ENCODE measurements at regions not wholly inside any gene's neighbourhood (a gene's known extent, or its start where the extent isn't known, plus 50 kb on each side); places are given as distances from the start of the nearest gene placed in this dataset.

DNA sequence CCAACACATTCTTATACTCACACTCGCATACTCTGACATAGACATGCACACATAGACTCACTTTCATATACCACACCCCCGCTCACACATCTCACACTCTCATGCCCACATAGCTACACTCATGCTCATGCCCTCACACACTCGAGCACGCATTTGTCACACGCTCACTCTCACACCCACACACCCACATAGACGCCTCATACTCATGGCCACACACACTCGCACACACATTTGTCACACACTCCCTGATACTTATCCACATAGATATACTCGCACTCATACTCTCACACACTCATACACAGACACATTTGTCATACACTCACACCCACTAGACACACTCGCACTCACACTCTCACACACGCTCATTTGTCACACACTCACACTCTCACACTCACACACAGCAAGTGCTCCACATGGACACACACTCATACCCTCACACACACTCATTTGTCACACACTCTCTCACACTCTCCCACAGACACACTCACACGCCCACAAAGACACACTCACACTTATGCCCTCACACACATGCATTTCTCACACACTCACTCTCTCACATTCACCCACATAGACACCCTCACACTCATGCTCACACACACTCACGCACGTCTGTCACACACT lies 50.9 kb downstream of the TNP1 start:
- TF ChIP-seq CTCF (IDR thresholded peaks at IDR 0.05; ENCODE audit: insufficient read depth, low read length, poor library complexity, severe bottlenecking), result no peak
- DNase-seq (ENCODE audit: extremely low read depth, insufficient read length), result no peak
- Histone ChIP-seq H3K4me3 (replicated peaks; ENCODE audit: low read depth, low read length) (no peak overlapping the region), H3K36me3 (ENCODE audit: control insufficient read depth, insufficient read depth, low read length) (no peaks in the 10 kb centered on the region), H3K27me3 (replicated peaks; ENCODE audit: control insufficient read depth, insufficient read depth, low read length) (no peaks in the 10 kb centered on the region; the same call in 1 of the 2 replicates)

DNA sequence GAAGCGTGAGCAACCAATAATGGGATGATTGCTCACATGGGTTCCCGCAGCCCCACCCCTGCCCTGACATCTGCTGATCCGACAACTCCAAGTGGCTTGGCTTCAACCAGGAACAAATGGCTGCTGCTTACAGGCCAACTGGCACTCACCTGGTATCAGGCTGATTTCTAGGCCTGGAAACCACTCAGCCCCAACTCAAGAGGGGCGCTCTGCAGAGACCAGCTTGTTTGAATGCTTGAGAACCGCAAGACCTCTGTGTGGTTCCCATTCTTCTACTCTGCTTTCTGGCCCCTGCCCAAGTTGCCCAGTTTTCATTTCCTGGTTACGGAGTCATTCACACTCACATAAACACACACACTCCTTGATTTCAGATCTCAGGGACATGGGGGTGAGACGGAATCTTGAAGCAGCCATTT lies 52.0 kb downstream of the TNP1 start:
- DNase-seq (ENCODE audit: extremely low read depth, insufficient read length), result no peak
- Histone ChIP-seq H3K27me3 (replicated peaks; ENCODE audit: control insufficient read depth, insufficient read depth, low read length) (no peaks in the 10 kb centered on the region; the same call in 1 of the 2 replicates), H3K36me3 (ENCODE audit: control insufficient read depth, insufficient read depth, low read length) (no peaks in the 10 kb centered on the region), H3K4me3 (replicated peaks; ENCODE audit: low read depth, low read length) (no peak overlapping the region)
- no peak for TF ChIP-seq CTCF (IDR thresholded peaks at IDR 0.05; ENCODE audit: insufficient read depth, low read length, poor library complexity, severe bottlenecking)

DNA sequence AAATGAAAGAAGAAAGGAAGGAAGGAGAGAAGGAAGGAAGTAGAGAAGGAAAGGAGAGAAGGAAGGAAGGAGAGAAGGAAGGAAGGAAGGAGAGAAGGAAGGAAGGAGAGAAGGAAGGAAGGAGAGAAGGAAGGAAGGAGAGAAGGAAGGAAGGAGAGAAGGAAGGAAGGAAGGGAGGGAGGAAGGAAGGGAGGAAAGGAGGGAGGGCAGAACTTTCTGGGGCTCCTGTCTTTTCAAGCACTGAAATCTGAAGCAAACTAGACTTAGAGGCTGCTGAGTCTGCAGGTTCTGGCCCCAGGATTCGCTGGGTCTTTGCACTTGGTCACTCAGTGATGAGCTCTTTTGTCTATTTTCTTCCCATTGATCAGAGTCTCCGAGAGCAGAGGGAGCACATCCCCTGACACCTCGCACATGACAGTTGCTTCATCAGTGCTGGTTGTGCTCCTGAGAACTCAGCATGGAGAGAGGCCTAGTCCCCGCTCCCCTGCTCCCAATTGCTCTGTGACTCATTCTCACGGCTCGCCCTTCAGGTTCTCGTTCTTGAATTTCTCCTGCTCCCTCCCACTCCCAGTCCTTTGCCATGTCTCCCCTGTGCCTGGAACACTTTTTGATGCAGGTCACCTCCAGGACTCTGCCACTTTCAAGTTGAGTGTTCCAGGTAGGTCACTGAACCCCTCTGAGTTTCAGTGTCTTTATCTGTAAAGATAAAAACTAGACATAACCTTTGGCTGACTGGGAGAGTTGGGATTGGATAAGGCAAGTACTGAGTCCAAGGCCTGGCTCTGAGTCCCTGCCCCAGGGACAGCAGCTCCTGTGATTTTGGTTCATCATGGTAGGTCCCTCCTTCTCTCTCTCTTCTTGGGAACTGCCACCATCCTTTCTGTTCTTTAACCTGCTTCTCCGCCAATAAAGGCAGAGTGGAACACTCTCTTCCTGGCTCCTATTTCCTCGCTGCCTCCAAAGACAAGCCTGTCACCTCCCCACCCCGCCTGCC lies 55.2 kb downstream of the TNP1 start:
- TF ChIP-seq CTCF (IDR thresholded peaks at IDR 0.05; ENCODE audit: insufficient read depth, low read length, poor library complexity, severe bottlenecking), result no peak

DNA sequence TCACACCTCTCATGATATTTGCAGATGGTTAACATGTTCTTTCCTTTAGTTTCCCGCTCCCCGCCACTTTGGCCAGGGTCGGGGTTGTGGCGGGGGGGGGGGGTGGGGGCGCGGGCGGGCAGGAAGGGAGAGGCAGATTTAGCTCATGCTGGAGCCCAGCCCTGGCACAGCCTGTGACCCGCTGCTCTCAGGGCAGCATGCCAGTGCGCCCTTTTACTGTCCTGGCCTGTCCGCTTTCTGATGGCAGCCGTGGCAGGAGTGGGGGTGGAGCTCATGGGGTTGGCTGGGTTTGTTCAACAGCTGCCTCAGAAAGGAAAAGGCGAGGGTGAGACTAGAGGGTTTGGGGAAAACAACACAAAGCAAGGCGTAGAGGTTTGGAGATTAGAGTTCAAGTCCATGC lies 56.1 kb downstream of the TNP1 start:
- TF ChIP-seq CTCF (IDR thresholded peaks at IDR 0.05; ENCODE audit: insufficient read depth, low read length, poor library complexity, severe bottlenecking), result no peak
- DNase-seq (ENCODE audit: extremely low read depth, insufficient read length), result no peak

More for the DNA sequence above, 55.2 kb downstream of the TNP1 start:
- H3K4me3 ChIP-seq (replicated peaks; ENCODE audit: low read depth, low read length), result no peak overlapping the region
- H3K27me3 ChIP-seq (replicated peaks; ENCODE audit: control insufficient read depth, insufficient read depth, low read length), result no peaks in the 10 kb centered on the region; the same call in none of the 2 replicates
- no peaks in the 10 kb centered on the region for H3K36me3 ChIP-seq (ENCODE audit: control insufficient read depth, insufficient read depth, low read length)
- DNase-seq (ENCODE audit: extremely low read depth, insufficient read length), result no peak

DNA sequence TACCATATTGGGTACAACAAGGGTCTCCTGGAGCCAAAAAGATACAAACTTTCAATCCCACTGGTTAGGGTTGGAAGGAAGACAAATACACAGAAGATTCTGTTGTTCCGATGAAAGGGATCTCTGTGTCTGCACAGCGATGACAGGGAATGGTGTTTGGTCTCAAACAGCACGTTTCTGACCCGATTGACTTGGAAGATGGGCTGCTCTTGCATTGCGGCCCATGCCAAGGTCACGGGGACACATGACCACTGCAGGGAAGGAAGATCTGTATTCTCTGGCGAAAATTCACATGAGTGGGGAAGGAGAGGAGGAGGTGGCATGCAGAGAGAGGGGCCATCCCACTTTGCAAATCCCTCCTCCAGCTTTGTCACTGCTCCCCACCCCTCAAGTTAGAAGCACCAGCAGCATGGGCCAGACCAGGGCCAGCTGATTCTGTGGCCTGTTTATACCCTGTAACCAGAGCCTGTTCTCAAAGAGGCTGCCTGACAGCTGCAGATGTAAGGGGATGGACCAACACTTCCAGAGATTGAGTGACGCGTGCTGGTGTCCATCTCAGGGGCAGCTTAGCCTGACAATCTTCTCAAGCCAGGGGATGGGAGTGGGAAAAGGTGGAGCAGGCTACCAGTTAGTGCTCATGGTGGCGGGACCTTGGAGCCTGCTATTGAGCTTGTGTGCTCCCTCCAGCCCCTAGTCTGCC lies 57.2 kb downstream of the TNP1 start:
- Histone ChIP-seq H3K36me3 (ENCODE audit: control insufficient read depth, insufficient read depth, low read length) (no peaks in the 10 kb centered on the region), H3K4me3 (replicated peaks; ENCODE audit: low read depth, low read length) (no peak overlapping the region), H3K27me3 (replicated peaks; ENCODE audit: control insufficient read depth, insufficient read depth, low read length) (no peaks in the 10 kb centered on the region; the same call in none of the 2 replicates)
- TF ChIP-seq CTCF (IDR thresholded peaks at IDR 0.05; ENCODE audit: insufficient read depth, low read length, poor library complexity, severe bottlenecking), result no peak
- DNase-seq (ENCODE audit: extremely low read depth, insufficient read length), result no peak

More for the DNA sequence above, 56.1 kb downstream of the TNP1 start:
- Histone ChIP-seq H3K36me3 (ENCODE audit: control insufficient read depth, insufficient read depth, low read length) (no peaks in the 10 kb centered on the region), H3K27me3 (replicated peaks; ENCODE audit: control insufficient read depth, insufficient read depth, low read length) (no peaks in the 10 kb centered on the region; the same call in none of the 2 replicates), H3K4me3 (replicated peaks; ENCODE audit: low read depth, low read length) (no peak overlapping the region)
